HEK293T (cell line): ENCODE measurements at regions not wholly inside any gene's neighbourhood (a gene's known extent, or its start where the extent isn't known, plus 50 kb on each side); places are given as distances from the start of the nearest gene placed in this dataset.

Experiments used
- CTCF ChIA-PET: fragments of 350-600 bp; formaldehyde crosslinking; extraction: SDS; loops from one replicate; lab custom pipeline; 2021; ENCODE audit warnings: antibody characterized with exemption, inconsistent platforms; lab: Yijun Ruan, JAX
- POLR2A ChIA-PET: fragments of 350-600 bp; formaldehyde crosslinking; extraction: SDS; loops from one replicate; lab custom pipeline; 2020; ENCODE audit warnings: antibody characterized with exemption, inconsistent platforms; lab: Yijun Ruan, JAX
- DNase-seq: peaks from one replicate; pipeline ENCODE4 v3.0.0; 2012; ENCODE audit warnings: mixed read lengths; ENCODE audit errors: extremely low spot score
- ARNT ChIP-seq: fragments of 450-650 bp; IDR thresholded peaks from 2 replicates; pipeline ENCODE4 v1.6.1; 2017; ENCODE audit warnings: mild to moderate bottlenecking
- BHLHE40 ChIP-seq: fragments of 450-650 bp; IDR thresholded peaks from 2 replicates; pipeline ENCODE4 v1.6.1; 2016; ENCODE audit warnings: mild to moderate bottlenecking, moderate library complexity, borderline replicate concordance
- CTBP1 ChIP-seq: fragments of 450-650 bp; IDR thresholded peaks from 2 replicates; pipeline ENCODE4 v1.6.1; 2016; ENCODE audit warnings: borderline replicate concordance
- ELF4 ChIP-seq: fragments of 450-650 bp; IDR thresholded peaks from 2 replicates; pipeline ENCODE4 v1.6.1; 2017; ENCODE audit warnings: antibody characterized with exemption
- FOXA1 ChIP-seq: fragments of 450-650 bp; IDR thresholded peaks from 2 replicates; pipeline ENCODE4 v1.6.1; 2016; ENCODE audit warnings: mild to moderate bottlenecking
- FOXK2 ChIP-seq: fragments of 450-650 bp; IDR thresholded peaks from 2 replicates; pipeline ENCODE4 v1.6.1; 2016; ENCODE audit warnings: mild to moderate bottlenecking
- FOXM1 ChIP-seq: fragments of 450-650 bp; IDR thresholded peaks from 2 replicates; pipeline ENCODE4 v1.6.1; 2017; ENCODE audit warnings: mild to moderate bottlenecking, borderline replicate concordance
- HDGF ChIP-seq: fragments of 450-650 bp; IDR thresholded peaks from 2 replicates; pipeline ENCODE4 v1.6.1; 2017; ENCODE audit warnings: antibody characterized with exemption, borderline replicate concordance
- L3MBTL2 ChIP-seq: fragments of 450-650 bp; conservative IDR thresholded peaks from 2 replicates; pipeline ENCODE4 v1.6.1; 2016; ENCODE audit warnings: mild to moderate bottlenecking
- LEF1 ChIP-seq: fragments of 450-650 bp; IDR thresholded peaks from 2 replicates; pipeline ENCODE4 v1.6.1; 2017; ENCODE audit warnings: mild to moderate bottlenecking, borderline replicate concordance
- NFRKB ChIP-seq: fragments of 450-650 bp; IDR thresholded peaks from 2 replicates; pipeline ENCODE4 v1.6.1; 2016; ENCODE audit warnings: mild to moderate bottlenecking, moderate library complexity
- PKNOX1 ChIP-seq: fragments of 450-650 bp; IDR thresholded peaks from 2 replicates; pipeline ENCODE4 v1.6.1; 2016
- SP1 ChIP-seq: fragments of 450-650 bp; IDR thresholded peaks from 2 replicates; pipeline ENCODE4 v1.6.1; 2017
- SUZ12 ChIP-seq: fragments of 450-650 bp; IDR thresholded peaks from 2 replicates; pipeline ENCODE4 v1.6.1; 2016; ENCODE audit warnings: mild to moderate bottlenecking
- TARDBP ChIP-seq: fragments of 450-650 bp; IDR thresholded peaks from 2 replicates; pipeline ENCODE4 v1.6.1; 2016
- ZNF384 ChIP-seq: fragments of 450-650 bp; IDR thresholded peaks from 2 replicates; pipeline ENCODE4 v1.6.1; 2016

DNA sequence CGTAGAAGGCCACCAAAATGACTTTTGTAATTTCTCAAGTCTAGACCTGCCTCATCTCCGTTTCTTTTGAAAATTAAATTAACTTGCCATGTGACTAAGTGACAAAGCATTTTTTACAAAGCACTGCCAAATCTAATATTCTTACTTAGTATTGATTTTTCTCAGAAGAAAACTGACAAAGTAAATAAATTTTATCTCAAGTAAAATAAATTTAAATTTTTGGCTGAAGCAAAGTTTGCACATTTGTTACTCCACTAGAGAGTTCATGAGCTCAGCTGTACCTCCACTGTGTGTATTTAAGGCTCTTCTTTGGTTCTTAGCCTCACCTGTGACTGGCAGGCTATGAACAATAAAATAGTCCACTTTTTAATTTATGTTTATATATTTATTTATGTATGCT is 441.1 kb upstream of the PCDH10 start:
- no peak for TF ChIP-seq SUZ12
- TF ChIP-seq L3MBTL2 = no peak
- DNase-seq = no peak
- CTCF ChIA-PET = no interaction called here
- POLR2A ChIA-PET = no interaction called here

DNA sequence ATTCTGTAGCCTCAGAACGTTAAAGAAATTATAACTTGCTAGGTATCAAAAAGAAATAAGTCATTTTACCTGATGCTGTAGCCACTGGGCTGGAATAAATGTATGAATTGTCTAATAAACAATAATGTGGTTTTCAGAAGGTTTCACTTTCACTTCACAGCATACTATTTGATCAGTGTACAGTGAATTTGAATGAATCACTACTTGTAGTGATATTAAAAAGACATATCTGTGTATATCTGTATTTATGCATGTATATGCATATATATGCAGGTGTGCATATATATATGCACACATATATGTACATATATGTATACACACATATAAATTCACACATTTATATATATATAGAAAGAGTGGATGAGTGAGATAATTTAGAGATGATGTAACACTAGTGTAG is 440.0 kb upstream of the PCDH10 start:
- ChIA-PET POLR2A (no interaction called here), CTCF (no interaction called here)
- no peak for TF ChIP-seq ARNT
- DNase-seq = no peak

DNA sequence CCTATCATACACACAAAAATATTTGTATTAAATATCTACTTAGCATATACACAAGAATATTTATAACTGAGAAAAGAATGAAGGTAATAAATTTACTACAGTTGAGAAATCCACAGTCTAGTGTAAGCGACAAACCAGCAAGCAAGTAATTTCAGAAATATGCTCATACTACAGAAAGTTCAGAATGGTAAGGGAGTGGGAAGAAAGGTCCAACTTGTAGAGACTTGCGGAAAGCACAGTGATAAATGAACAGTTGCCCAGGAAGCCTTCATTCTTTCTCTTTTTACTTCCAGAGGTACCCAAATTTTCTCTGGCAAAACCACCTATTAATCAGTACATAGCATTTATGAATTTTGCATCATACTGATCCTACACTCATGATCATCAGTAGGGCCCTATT is 438.1 kb upstream of the PCDH10 start:
- ChIA-PET POLR2A (no interaction called here), CTCF (no interaction called here)
- no peak for TF ChIP-seq ARNT
- TF ChIP-seq LEF1 = no peak
- TF ChIP-seq CTBP1 = no peak
- no peak for TF ChIP-seq FOXM1
- TF ChIP-seq TARDBP = no peak
- no peak for TF ChIP-seq ELF4
- no peak for TF ChIP-seq PKNOX1
- TF ChIP-seq NFRKB = no peak
- TF ChIP-seq L3MBTL2 = no peak
- no peak for TF ChIP-seq ZNF384
- TF ChIP-seq SP1 = no peak
- no peak for DNase-seq

DNA sequence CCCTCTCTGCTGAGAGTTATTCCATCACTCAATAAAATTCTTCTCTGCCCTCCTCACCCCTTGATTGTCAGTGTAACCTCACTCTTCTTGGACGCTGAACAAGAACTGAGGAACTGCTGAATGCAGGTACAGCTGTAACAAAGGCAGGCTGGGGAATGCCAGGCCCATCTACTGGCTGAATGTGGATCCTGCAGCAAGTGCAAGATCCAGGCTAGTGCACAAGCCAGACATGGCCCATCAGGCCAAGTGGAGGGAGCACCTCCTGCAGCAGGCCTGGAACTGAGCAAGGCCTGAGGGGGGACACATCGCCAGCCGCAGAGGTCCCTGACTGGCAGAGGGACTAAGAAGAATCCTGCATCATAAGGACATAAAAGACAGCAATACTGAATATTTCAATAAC is 411.8 kb upstream of the PCDH10 start:
- ChIA-PET POLR2A (no interaction called here), CTCF (no interaction called here)
- DNase-seq = peak; percentile 4
- TF ChIP-seq FOXM1 (no peak), FOXK2 (no peak), SP1 (no peak), LEF1 (no peak), FOXA1 (no peak), NFRKB (no peak), L3MBTL2 (no peak), HDGF (no peak), ZNF384 (no peak), TARDBP (no peak), BHLHE40 (no peak), ARNT (no peak), PKNOX1 (no peak), SUZ12 (no peak), ELF4 (no peak), CTBP1 (no peak)

DNA sequence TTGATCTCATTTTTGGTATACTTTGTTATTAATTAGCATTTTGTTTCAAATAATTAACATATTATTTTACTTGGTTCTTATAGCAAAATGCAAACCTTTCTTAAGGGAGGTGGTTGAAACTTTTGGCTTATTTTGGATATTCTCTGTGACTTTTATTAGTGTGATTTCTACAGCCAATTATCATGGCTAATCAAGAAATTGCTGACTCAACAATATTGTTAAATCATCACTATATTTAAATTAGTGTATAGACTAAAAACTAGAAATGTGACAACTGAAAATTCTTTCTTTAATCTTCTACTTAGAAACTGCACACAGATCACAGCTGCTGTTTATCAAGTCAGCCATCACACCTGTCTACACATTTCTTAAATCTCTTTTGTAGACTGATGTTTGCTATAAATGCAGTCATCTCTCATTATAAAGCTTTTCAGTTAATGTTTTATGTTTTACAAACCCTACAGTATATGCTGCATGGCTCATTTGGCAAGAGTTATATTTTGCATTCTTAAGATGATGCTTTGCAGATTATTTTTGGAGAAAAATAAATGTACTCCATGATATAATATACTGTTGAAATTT is 389.8 kb upstream of the PCDH10 start:
- ChIA-PET CTCF (no interaction called here), POLR2A (no interaction called here)
- DNase-seq = no peak
- no peak for TF ChIP-seq NFRKB
- no peak for TF ChIP-seq PKNOX1
- TF ChIP-seq FOXA1 = no peak
- no peak for TF ChIP-seq BHLHE40
- no peak for TF ChIP-seq FOXK2
- TF ChIP-seq SUZ12 = no peak
- TF ChIP-seq LEF1 = no peak
- no peak for TF ChIP-seq FOXM1
- TF ChIP-seq L3MBTL2 = no peak

- no peak for DNase-seq
- POLR2A ChIA-PET = no interaction called here
- no peak for TF ChIP-seq TARDBP
- no peak for TF ChIP-seq ELF4
- TF ChIP-seq LEF1 = no peak
- no peak for TF ChIP-seq SP1
- no peak for TF ChIP-seq HDGF
- no peak for TF ChIP-seq PKNOX1
- no peak for TF ChIP-seq FOXM1
- TF ChIP-seq L3MBTL2 = no peak
- no peak for TF ChIP-seq ZNF384
- CTCF ChIA-PET = no interaction called here
These were observed 385.6 kb upstream of the PCDH10 start for GRCh38 chr4:132763465-132763864.

DNA sequence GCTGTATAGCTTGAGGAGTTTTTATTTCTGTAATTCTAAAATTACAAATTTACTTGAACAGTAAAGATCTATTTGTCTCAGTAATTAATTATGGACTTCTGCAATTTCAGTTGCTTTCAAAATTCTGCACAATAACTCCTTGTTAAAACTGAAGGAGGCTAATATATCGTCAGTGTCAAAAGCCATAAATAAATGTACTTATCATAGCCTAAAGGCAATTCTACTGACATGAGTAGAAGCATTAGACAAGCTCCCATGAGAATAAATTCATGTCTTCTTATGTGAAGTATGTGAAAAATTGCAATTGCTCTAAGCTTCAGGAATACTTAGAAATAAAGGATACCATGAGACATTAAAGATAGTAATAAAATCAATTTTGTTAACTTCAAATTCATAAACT is 381.2 kb upstream of the PCDH10 start:
- no peak for DNase-seq
- ChIA-PET POLR2A (no interaction called here), CTCF (no interaction called here)

More for the DNA sequence above, 381.2 kb upstream of the PCDH10 start:
- TF ChIP-seq ZNF384 (no peak), L3MBTL2 (no peak), TARDBP (no peak), SP1 (no peak), SUZ12 (no peak), LEF1 (no peak), PKNOX1 (no peak), ARNT (no peak), FOXA1 (no peak), FOXM1 (no peak), CTBP1 (no peak), NFRKB (no peak)
